Breast epithelium (tissue), 3 donors: ENCODE measurements at regions not wholly inside any gene's neighbourhood (a gene's known extent, or its start where the extent isn't known, plus 50 kb on each side); places are given as distances from the start of the nearest gene placed in this dataset.

Source experiments
- CTCF ChIP-seq, 3 donors: fragments of 450-650 bp; IDR thresholded peaks; one replicate each; pipeline ENCODE4 v1.5.1; 2016 to 2017; ENCODE audit warnings: antibody characterized with exemption in 3 of 3, mild to moderate bottlenecking in 3 of 3, moderate library complexity in 3 of 3
- POLR2A ChIP-seq: fragments of 450-650 bp; IDR thresholded peaks from one replicate; pipeline ENCODE4 v1.6.1; 2016; ENCODE audit warnings: antibody characterized with exemption, mild to moderate bottlenecking, moderate library complexity

GRCh38 chr17:5822281-5823060 is 238.2 kb upstream of the NLRP1 start:
- TF ChIP-seq CTCF (IDR thresholded peaks at IDR 0.05) = no peak
- no peak for TF ChIP-seq POLR2A
